HG02885 (cell line): ENCODE measurements at regions not wholly inside any gene's neighbourhood (a gene's known extent, or its start where the extent isn't known, plus 50 kb on each side); places are given as distances from the start of the nearest gene placed in this dataset.

Experiments
- ATAC-seq: cut with Tn5 transposase; IDR thresholded peaks from one replicate; pipeline ENCODE4 v1.9.1; 2021; ENCODE audit warnings: mild to moderate bottlenecking; ENCODE audit not compliant: unreplicated experiment, poor library complexity

DNA sequence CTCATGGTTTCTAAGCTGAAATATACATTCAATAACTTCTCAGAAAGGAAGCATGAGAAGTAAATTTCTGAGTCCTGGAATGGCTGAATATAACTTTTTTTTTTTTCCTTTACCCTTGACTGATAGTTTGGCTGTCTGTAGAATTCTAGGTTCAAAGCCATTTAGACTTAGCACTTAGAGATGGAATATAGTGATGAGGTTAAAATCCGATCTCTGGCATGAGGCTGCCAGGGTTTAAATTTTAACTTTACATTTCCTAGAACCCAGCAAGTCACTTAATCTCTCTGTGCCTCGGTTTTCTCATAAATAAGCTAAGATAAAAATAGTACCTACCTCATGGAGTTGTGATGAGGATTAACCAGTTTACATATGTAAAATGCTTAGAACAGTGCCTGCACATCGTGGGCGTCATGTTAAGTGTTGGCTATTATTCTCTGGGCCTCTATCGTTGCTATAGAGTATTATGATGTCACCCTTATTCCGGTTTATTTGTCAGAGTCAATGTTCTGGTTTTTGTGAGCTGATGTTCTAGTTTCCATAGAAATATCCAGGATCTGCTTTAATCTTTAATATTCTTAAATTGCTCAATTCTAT lies 199.8 kb upstream of the TLE3 start:
- no peak for ATAC-seq

DNA sequence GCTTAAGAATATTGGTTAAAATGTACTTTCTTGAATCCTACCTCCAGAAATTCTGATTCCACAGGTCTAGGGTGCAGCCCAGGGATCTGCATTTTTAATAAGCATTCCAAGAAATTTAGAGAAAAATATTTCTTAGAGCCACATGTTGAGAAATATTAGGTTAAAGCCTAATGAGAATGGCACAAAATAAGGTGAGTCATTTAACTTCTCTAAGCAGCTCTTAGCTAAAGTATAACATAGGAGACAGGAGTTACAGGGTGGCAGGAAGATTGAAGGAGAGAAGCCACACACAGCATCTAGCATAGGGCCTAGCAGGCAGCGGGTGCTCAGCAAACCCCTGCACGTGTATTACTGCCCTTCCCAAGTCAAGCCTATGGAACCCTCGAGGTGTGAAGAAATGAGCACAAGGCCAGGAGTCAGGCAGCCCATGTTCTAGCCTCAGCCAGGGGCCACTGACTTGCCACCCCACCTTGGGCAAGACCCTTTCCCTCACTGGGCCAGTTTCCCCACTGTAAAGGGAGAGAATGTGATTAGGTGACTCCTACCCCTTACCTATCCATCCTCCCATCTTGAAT lies 197.1 kb upstream of the TLE3 start:
- ATAC-seq, result no peak

DNA sequence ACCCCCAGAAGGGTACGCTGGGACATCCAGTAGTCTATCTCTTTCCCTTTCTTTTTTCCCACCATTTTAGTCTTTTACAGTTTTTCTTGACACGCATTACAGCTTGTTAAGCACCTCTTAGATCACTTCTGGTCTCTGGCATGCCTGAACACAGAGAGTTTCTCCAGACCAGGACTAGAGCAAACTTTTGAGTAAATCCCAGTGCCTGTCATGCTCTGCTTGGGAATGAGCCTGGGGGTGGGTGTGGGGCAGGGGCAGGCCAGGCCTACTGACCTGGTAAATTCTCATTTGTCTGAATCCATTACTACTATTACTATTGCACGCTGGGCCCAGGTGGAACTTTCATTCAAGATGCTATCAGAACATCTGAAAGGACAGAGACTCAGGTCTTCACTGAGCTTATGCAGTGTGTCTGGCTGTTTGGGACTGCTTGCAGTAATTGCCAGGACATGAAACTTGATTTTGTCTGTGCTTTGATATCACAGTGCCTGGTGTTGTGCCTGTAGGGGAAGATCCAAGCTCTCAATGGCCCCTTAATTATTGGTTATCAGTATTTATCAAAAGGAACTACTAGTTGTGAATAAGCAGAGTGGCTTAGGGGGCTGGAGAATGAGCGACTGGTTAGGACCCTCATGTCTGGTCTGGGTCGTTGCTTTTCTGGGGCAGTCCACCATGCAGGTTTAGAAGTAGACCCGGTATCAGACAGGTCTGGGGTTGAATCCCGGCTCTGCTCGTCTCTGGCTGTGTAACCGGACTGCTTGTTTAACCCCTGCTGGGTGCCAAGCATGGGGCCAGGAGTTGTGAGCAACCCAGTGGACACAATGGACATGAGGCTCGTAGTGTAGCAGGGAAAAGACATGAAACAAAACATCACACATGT lies 196.1 kb upstream of the TLE3 start:
- no peak for ATAC-seq

DNA sequence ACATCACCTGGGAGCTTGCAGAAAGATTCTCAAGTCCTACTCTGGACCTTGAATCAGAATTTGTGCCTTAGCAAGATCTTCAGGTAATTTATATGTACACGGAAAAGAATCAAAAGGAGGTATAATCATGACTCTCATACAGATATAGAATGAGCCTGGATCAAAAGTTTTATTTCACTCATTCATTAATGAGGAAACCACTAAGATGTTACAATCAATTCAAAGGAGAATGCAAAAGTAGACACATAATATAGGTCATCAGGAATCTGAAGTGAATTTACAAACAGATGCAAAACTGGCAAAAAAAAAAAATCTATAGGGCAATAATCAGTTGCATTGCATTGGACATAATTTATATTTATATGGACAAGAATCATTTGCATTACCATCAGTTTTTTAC lies 195.4 kb upstream of the TLE3 start:
- no peak for ATAC-seq

DNA sequence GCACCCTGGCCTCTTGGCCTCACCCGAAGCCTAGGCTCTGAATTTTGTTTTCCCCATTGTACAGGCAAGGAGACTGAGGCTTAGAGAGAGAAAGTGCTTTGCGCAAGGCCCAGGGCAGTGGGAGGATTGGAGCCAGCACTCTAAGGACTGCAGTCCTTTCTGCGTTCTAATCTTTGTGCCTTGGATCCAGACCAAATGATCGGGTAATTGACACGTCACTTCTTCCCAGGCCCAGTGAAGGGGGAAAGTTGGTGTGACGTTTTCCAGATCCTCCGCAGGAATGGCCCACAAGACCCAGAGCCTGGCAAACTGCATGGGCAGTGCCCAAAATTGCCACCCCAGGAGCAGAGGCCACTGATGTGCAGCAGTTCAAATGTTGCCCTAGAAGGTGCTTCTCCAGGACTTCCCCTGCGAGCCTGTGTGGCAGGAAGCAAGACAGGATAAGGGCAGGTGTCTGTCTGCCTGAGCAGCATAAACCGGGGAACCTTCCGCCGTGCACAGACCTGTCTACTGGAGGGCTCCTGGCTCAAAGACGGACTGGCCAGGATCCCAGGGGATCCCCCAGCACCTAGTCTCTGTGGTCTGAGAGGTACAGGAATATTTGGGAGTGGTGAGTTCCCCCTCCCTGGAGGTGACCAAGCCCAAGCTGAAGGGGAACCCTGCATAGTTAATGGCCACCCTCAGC lies 194.5 kb upstream of the TLE3 start:
- ATAC-seq, result no peak

DNA sequence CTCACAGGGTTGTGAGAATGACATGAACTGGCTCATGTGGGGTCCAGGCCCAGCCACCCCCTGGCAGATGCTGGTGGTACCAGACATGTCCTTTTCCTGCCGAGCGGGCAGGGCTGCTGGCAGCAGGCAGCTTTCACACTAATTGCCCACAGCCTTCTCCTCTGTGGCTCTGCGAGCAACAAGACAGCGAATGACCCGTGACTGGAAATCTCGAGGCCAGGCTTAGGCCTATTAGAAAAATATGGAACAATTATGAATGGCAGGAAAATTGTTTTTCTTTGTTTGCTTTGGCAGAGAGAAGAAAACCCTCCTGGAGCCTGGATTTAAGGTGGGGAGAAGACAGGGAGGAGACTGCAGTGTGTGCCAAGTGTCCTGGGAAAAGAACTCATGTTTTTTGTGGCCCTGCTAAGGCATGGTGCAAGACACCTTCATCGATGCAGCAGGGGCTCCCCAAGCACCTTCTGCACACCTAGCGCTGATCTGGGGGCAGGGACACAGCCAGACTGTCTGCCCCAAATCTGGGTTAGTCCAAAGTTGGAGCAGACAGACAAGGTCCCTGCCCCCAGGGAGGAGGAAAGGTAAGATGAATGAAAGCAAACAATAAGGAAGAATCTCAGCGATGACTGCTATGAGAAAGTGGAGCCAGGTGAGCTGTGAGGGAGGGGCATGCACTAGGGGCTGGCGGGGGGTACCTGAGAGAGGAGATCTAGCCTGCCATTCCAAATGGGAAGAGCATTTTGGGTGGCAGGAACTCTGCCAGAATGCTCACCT lies 193.8 kb upstream of the TLE3 start:
- ATAC-seq, result no peak

DNA sequence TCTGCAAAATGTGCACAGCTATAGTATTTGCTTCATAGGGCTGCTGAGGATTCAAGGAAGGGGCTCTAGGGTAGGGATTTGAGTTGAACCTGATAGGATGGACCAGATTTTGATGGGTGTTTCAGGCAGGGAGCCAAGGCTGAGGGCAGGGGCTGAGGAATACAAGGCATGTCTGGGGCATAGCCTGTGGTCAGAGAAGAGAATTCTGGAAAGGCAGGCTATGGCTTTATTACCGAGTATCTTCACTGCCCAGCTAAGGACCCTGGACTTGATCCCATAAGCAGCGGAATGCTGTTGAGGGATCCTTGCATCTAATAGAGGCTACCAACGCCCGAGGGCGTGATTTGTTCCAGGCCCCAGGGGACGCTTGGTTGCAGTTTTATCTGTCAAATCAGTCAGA lies 193.0 kb upstream of the TLE3 start:
- ATAC-seq, result no peak

DNA sequence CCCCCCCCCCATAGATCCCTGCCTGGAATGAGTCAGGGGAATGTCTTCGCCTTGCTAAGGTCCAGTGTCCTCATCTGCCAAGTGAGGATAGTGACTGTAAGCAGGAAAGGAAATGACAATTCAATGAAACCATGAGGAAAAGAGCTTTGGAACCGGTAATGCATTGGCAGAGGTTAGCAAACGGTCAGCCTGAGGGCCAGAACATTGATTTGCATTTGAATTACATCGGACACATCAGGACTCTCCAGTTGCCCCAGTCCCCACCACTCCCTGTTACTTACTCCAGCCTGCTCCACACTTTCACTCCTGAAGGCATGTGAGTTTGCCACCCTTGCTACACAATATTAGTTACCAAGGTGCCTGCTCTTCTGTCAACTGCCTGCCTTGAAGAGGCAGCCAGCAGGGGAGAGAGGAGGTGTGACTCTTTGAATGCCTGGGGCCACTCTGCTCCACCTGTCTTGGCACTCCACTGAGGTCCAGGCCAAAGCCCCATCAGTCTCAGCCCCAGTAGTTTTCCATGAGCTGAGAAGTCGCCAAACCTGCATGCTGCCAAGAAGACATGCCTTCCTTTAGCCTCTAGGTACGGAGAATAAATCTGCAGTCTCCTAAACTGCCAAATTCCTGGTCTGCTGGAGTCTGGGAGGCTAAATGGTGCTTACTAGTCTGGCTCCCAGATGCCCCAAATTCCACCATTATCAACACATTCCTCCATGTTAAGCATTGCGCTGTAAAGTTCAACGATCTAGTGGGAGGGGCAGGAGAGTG lies 191.7 kb upstream of the TLE3 start:
- ATAC-seq, result no peak

DNA sequence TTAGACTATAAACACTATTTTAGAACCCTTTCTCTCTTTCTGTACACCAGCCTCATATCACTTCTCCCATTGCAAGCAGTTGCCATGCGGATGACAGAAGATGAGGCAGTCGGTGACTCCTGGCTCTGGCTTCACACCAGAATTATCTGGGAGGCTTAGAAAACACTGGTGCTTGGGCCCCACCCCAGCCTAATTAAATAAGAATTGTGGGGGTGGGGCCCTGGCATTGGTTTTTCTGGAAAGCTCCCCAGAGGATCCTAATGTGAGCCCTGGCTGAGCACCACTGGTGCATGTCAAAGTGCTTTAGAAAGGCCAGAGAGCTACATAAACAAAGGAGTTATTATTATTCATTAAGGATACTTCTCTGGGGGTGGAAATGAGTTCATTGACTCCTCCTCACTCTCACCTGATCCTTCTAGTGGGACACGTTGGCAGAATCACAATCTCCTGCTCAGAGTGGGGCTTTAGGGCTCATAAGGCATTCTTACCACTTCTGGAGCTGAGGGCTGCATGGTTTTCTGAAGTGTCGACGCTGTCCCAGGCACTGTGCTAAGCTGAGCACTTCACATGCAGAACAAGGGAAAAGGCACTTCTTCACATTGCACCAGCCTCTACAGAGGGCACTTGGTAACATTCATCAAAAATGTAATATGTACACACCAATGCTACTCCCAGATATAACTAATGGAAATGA lies 188.5 kb upstream of the TLE3 start:
- ATAC-seq, result no peak

DNA sequence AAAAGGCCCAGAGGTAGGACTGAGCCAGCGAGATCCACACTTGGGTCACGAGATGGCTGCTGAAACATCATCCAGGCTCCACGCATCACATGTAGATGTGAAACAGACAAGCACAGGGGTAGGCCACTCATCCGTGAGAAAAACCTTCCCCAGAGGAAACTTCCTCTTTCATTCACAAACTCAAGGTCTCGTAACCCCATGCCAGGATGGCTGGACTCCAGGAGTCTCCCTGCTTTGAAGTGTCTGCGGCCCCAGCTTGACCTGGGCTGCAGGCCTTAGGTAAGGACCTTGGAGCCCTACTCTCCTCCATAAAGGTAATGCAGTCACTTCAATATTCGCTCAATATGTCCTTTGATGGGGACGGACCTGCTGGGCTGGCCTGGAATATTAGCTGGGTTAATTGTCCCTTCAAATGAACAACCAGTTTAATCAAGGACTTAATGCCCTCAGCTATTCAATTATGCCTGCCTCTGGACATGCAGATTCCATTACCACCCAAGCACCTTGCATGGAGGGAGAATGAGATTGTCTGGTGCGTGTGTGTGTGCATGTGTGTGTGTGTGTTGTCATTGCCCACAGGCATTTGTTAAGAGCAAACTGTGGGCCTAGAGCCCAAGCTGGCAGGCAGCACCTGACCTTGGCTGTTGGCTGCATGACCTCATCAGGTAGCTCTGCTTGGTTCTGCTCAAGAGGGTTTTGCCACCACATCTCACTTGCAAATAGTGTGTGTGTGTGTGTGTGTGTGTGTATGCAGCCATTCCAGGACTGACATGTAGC lies 186.9 kb upstream of the TLE3 start:
- no peak for ATAC-seq

DNA sequence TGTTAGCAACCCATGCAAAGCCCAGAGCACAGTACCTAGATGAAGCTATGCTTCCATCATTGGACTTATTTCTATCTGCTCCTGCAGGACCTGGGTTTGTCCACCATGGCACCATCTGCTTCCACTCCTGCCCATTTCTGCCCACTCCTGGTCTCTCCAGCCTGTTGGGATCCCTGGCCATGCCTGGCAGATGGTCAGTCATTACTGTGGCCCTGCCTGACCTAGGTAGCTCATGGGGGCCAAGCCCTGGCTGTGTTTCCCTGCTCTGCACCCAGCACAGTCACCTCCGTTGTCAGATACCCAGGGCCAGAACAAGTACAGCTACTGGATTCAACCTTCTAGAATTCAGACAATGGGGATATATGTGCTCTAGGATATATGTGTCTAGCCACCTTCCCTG lies 185.8 kb upstream of the TLE3 start:
- ATAC-seq, result no peak

DNA sequence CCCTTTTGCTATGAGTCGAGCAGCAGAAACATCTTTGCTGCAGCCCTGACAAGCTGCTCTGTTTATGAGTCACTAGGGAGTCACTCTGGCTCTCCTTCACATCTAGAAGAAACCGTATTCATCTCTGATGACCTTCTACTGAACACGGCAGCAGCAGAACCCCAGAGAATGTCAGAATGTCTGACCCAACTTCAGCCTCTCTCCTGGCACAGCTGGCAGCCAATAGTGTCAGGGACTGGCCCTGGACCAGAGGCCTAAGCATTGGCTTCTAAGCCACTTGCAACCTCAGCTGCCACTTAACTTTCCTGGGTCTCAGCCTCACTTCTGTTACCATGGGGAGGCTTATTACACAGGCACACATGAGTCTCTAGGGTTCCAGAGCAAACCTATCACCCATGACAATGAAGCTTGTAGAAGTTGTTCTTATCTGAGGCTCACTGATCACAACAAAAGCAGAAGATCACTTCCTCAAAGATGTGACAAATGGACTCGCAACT lies 184.1 kb upstream of the TLE3 start:
- no peak for ATAC-seq

DNA sequence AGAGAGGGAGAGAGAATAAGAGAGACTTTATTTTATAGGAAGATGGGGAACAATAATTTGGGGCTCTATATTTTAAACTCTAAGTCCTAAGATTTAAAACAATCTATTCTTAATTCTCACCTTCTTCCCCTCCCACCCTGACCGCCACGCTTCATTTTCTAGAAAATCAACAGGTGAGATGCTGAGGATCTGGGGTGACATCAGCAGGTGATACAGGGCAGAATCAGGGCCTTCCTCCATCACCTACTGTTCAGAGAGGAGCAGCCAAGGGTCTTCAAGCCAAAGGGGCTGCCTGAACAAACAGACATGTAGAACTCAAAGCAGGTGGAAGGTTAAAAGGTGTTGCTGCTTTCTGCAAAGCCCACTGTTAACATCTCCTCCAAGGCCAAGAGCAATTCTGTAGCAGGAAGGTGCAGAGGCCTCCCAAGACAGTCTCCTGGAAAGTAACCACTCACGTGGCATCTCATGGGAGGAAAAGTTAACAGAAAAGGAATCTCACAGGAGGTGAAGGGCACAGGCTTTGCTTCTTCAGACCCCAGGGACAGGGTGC lies 183.6 kb upstream of the TLE3 start:
- ATAC-seq, result no peak

DNA sequence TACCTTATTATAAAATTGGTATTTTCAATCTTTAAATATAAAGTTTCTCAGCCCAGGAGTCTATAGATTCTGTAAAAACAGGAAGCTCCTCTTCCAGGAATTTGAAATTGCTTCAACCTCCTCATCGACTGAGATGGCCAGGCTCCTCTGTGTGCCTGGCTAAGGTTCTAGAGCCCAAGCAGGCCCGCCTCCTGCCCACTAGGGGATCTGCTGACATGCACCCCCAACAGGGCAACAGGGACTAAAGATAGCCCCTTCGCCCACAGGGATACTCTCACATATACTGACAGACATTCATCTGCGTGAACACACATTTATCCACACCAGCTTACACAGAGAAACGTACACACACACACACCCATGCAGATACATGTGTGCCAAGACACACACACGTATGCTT lies 183.1 kb upstream of the TLE3 start:
- ATAC-seq, result no peak

DNA sequence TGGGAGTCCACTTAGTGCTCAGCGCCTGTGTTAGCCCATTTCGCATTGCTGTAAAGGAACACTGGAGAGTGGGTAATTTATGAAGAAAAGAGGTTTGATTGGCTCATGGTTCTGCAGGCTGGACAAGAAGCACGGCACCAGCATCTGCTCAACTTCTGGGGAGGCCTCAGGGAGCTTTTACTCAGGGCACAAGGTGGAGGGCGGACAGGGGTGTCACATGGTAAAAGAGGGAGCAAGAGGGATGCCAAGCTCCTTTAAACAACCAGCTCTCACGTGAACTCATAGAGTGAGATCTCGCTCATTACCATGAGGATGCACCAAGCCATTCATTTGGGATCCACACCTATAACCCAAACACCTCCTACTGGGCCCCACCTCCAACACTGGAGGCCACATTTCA lies 181.4 kb upstream of the TLE3 start:
- no peak for ATAC-seq

DNA sequence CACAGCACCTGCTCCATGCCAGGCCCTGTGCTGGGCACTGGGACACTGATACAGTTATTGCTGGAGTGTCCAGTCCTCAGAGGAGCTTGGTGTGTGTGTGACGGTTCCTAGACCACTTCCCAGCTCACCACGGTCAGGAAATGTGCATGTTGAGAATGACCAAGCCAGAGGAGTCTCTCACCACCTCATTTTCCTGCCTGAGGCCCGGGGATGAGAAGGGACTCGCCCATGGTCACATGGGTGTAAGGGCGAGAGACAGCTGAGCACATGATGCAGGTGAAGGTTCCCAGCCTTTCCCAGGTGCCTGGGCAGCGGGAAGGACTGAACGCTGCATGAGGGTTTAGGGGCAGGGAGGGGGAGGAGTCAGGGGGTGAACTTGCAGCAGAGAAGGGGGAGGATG lies 180.9 kb upstream of the TLE3 start:
- no peak for ATAC-seq

DNA sequence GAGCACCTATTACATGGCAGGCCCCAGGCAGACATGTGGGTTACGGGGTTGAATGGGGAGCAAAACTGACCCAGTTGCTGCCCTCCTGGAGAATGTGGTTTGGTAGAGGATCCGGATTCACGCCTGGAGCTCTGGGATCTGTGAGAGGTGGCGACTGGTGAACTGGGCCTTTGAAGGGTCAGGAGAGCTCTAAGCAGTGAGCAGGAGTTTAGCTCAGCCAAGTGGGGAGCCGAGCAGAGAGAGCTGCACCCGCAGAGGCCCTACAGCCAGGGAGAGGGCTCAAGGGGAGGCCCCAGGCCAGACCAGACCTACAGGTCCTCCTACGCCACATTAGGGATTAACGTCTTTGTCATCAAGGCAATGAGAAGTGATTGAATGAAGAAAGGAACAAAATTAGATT lies 179.8 kb upstream of the TLE3 start:
- no peak for ATAC-seq

DNA sequence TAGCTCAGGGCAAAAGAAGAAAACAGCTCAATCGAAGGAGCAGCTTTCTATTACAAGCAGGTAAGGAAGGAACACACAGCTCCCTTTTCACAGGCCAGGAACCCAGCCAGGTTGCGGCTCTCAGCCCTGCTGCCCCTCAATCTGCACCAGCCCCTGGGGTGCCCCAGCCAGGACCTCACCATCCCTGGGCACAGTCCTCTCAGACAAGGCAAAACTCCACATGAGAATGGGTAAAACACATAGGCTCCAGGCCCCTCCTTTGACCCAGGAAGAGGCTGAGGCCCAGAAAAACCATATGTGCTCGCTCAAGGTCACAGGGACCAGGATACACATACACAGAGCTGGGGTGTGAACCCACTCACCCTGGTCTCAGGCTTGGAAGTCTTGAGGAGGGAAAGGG lies 178.7 kb upstream of the TLE3 start:
- no peak for ATAC-seq
